GM21423 (cell line): ENCODE measurements at regions not wholly inside any gene's neighbourhood (a gene's known extent, or its start where the extent isn't known, plus 50 kb on each side); places are given as distances from the start of the nearest gene placed in this dataset.

ENCODE experiments used
- ATAC-seq: cut with Tn5 transposase; IDR thresholded peaks from one replicate; pipeline ENCODE4 v1.9.1; 2021; ENCODE audit warnings: mild to moderate bottlenecking, moderate library complexity; ENCODE audit not compliant: unreplicated experiment

GRCh38 chr18:38886861-38887670, 1321.5 kb upstream of the CELF4 start:
- ATAC-seq, result no peak

- no peak for ATAC-seq
Measured at GRCh38 chr18:38886235-38886634, 1320.6 kb upstream of the CELF4 start.

GRCh38 chr18:38884050-38884449, 1318.5 kb upstream of the CELF4 start:
- ATAC-seq, result no peak

GRCh38 chr18:38883111-38883510, 1317.5 kb upstream of the CELF4 start:
- no peak for ATAC-seq

GRCh38 chr18:38879871-38880270, 1314.3 kb upstream of the CELF4 start:
- no peak for ATAC-seq

GRCh38 chr18:38872342-38872741, 1306.7 kb upstream of the CELF4 start:
- ATAC-seq, result no peak

GRCh38 chr18:38868757-38869156, 1303.2 kb upstream of the CELF4 start:
- ATAC-seq, result no peak

- no peak for ATAC-seq
Measured at GRCh38 chr18:38867680-38868079, 1302.1 kb upstream of the CELF4 start.

- no peak for ATAC-seq
Measured at GRCh38 chr18:38851526-38851925, 1285.9 kb upstream of the CELF4 start.

GRCh38 chr18:38847326-38847725, 1281.7 kb upstream of the CELF4 start:
- no peak for ATAC-seq

- ATAC-seq, result no peak
Measured at GRCh38 chr18:38843291-38843690, 1277.7 kb upstream of the CELF4 start.

GRCh38 chr18:38826247-38826646, 1260.6 kb upstream of the CELF4 start:
- ATAC-seq, result no peak

- ATAC-seq, result no peak
Measured at GRCh38 chr18:38811209-38811608, 1245.6 kb upstream of the CELF4 start.

- ATAC-seq, result no peak
Measured at GRCh38 chr18:38810789-38811188, 1245.2 kb upstream of the CELF4 start.

GRCh38 chr18:38807915-38808314, 1242.3 kb upstream of the CELF4 start:
- ATAC-seq, result no peak

- no peak for ATAC-seq
Measured at GRCh38 chr18:38805256-38805655, 1239.7 kb upstream of the CELF4 start.

GRCh38 chr18:38801640-38802039, 1236.0 kb upstream of the CELF4 start:
- no peak for ATAC-seq

- ATAC-seq, result no peak
Measured at GRCh38 chr18:38796762-38797161, 1231.2 kb upstream of the CELF4 start.

GRCh38 chr18:38792731-38793130, 1227.1 kb upstream of the CELF4 start:
- no peak for ATAC-seq

GRCh38 chr18:38790786-38791185, 1225.2 kb upstream of the CELF4 start:
- ATAC-seq, result no peak

GRCh38 chr18:38790303-38790702, 1224.7 kb upstream of the CELF4 start:
- ATAC-seq, result no peak

- ATAC-seq, result no peak
Measured at GRCh38 chr18:38789141-38789540, 1223.5 kb upstream of the CELF4 start.

- no peak for ATAC-seq
Measured at GRCh38 chr18:38786906-38787305, 1221.3 kb upstream of the CELF4 start.
